ENCODE measurements at regions not wholly inside any gene's neighbourhood (a gene's known extent, or its start where the extent isn't known, plus 50 kb on each side); places are given as distances from the start of the nearest gene placed in this dataset.

- TF ChIP-seq TAF1 (IDR thresholded peaks at IDR 0.05; ENCODE audit: borderline replicate concordance, low read depth, low read length) (no peak), FOSL2 (IDR thresholded peaks at IDR 0.05; ENCODE audit: borderline replicate concordance, low read depth) (no peak), MEF2A (IDR thresholded peaks at IDR 0.05; ENCODE audit: borderline replicate concordance, low read depth) (no peak), GABPA (IDR thresholded peaks at IDR 0.05; ENCODE audit: low read depth) (no peak), FOXJ3 (CRISPR knock-in tag; IDR thresholded peaks at IDR 0.05) (no peak), JUND (IDR thresholded peaks at IDR 0.05) (no peak), YY1 (IDR thresholded peaks at IDR 0.05; ENCODE audit: low read depth) (no peak), MAX (IDR thresholded peaks at IDR 0.05; ENCODE audit: low read depth) (no peak)
- TF ChIP-seq, protein P1, sequence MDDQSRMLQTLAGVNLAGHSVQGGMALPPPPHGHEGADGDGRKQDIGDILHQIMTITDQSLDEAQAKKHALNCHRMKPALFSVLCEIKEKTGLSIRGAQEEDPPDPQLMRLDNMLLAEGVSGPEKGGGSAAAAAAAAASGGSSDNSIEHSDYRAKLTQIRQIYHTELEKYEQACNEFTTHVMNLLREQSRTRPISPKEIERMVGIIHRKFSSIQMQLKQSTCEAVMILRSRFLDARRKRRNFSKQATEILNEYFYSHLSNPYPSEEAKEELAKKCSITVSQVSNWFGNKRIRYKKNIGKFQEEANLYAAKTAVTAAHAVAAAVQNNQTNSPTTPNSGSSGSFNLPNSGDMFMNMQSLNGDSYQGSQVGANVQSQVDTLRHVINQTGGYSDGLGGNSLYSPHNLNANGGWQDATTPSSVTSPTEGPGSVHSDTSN (IDR thresholded peaks at IDR 0.05), result no peak
- TF ChIP-seq, protein P2, sequence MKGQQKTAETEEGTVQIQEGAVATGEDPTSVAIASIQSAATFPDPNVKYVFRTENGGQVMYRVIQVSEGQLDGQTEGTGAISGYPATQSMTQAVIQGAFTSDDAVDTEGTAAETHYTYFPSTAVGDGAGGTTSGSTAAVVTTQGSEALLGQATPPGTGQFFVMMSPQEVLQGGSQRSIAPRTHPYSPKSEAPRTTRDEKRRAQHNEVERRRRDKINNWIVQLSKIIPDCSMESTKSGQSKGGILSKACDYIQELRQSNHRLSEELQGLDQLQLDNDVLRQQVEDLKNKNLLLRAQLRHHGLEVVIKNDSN (IDR thresholded peaks at IDR 0.05; ENCODE audit: borderline replicate concordance, low read depth), result no peak
These were observed 216.0 kb downstream of the RPS24 start (continued) for GRCh38 chr10:78249690-78250089.

GRCh38 chr10:78250313-78251015, 216.8 kb downstream of the RPS24 start:
- no peak overlapping the region for H3K27ac ChIP-seq (ENCODE audit: low read depth in 2 of 2, low read length in 1 of 2)

More at GRCh38 chr10:78250313-78251015, 216.8 kb downstream of the RPS24 start:
- TF ChIP-seq CHD2 (IDR thresholded peaks at IDR 0.05; ENCODE audit: low read length, partially characterized antibody), result no peak
- no peak for TF ChIP-seq RAD21 (IDR thresholded peaks at IDR 0.05; ENCODE audit: low read length)
- TF ChIP-seq, protein P3, sequence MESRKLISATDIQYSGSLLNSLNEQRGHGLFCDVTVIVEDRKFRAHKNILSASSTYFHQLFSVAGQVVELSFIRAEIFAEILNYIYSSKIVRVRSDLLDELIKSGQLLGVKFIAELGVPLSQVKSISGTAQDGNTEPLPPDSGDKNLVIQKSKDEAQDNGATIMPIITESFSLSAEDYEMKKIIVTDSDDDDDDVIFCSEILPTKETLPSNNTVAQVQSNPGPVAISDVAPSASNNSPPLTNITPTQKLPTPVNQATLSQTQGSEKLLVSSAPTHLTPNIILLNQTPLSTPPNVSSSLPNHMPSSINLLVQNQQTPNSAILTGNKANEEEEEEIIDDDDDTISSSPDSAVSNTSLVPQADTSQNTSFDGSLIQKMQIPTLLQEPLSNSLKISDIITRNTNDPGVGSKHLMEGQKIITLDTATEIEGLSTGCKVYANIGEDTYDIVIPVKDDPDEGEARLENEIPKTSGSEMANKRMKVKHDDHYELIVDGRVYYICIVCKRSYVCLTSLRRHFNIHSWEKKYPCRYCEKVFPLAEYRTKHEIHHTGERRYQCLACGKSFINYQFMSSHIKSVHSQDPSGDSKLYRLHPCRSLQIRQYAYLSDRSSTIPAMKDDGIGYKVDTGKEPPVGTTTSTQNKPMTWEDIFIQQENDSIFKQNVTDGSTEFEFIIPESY (IDR thresholded peaks at IDR 0.05; ENCODE audit: borderline replicate concordance, low read depth), result no peak
- no peak for TF ChIP-seq USF2 (IDR thresholded peaks at IDR 0.05; ENCODE audit: borderline replicate concordance, low read depth, low read length)
- no peak for TF ChIP-seq FOXJ3 (CRISPR knock-in tag; IDR thresholded peaks at IDR 0.05)
- TF ChIP-seq POLR2AphosphoS5 (IDR thresholded peaks at IDR 0.05; ENCODE audit: low read depth, low read length), result no peak
- TF ChIP-seq, protein P2 (IDR thresholded peaks at IDR 0.05; ENCODE audit: borderline replicate concordance, low read depth), result no peak
- TF ChIP-seq EZH2phosphoT487 (IDR thresholded peaks at IDR 0.05; ENCODE audit: borderline replicate concordance, low read depth), result no peak
- TF ChIP-seq EP300 (IDR thresholded peaks at IDR 0.05; ENCODE audit: borderline replicate concordance in 1 of 2, low read depth in 1 of 2, low read length in 1 of 2), result no peak
- Histone ChIP-seq H3K36me3 (replicated peaks in 1 of 2; ENCODE audit: control insufficient read depth in 1 of 2, insufficient read depth in 2 of 2, low read length in 1 of 2) (no peaks in the 10 kb centered on the region), H3K79me2 (ENCODE audit: insufficient read depth) (no peaks in the 10 kb centered on the region), H2AFZ (ENCODE audit: low read depth) (no peak overlapping the region), H3K9ac (no peak overlapping the region), H3K4me2 (no peak overlapping the region), H3K9me3 (no peaks in the 10 kb centered on the region), H3F3A (replicated peaks; ENCODE audit: insufficient read depth) (peaks cover 8% of the 10 kb centered on the region), H4K20me1 (ENCODE audit: insufficient read depth) (no peaks in the 10 kb centered on the region), H3K4me3 (ENCODE audit: low read depth in 2 of 2, low read length in 1 of 2) (no peak overlapping the region), H3K9me2 (no peaks in the 10 kb centered on the region), H3K4me1 (ENCODE audit: control insufficient read depth in 1 of 2, insufficient read depth in 2 of 2, low read depth in 1 of 2, low read length in 1 of 2) (peaks cover 4 to 12% of the 10 kb centered on the region in 2 experiments; a peak in 2 of 4 replicates), H3K27me3 (ENCODE audit: insufficient read depth) (no peaks in the 10 kb centered on the region)
- CTCF ChIA-PET, result interaction anchor here (1.0 to 1.9 kb wide), 2 partner anchors 10 to 203 kb away, joined by 6 read pairs; no protein-coding TSS in a partner anchor
- 96% methylated on average over 8 of the region's 8 CpGs for WGBS (ENCODE audit: low lambda C conversion rate)
- POLR2A ChIA-PET, result interaction anchor here (1.8 kb wide), 1 partner anchor 10 kb away, joined by 6 read pairs; no protein-coding TSS in a partner anchor
- DNase-seq, result no peak
